ENCODE measurements at regions not wholly inside any gene's neighbourhood (a gene's known extent, or its start where the extent isn't known, plus 50 kb on each side); places are given as distances from the start of the nearest gene placed in this dataset.

DNA sequence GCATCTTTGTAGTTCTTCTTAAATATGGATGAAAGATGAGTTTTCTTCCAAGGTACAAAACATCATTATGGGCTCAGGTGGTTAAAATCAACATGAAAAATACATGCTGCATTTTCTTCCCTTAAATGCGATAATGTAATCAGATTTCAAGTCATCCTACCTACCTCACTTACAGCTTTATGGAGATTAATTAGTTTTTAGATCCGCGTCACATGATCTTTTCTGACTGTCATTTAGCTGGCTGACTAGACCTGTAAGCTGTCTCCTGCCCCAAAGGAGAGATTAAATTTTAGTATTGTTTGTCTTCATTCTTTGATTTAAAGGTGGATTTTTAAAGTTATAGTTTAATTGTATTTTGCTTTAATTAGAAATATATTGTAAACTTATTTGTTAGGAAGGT is 678.0 kb upstream of the ZEB2 start:
- POLR2A ChIA-PET (ENCODE audit: low non-redundant PET): no interaction called here
- DNase-seq (ENCODE audit: low spot score): no peak
- TF ChIP-seq, protein P1, sequence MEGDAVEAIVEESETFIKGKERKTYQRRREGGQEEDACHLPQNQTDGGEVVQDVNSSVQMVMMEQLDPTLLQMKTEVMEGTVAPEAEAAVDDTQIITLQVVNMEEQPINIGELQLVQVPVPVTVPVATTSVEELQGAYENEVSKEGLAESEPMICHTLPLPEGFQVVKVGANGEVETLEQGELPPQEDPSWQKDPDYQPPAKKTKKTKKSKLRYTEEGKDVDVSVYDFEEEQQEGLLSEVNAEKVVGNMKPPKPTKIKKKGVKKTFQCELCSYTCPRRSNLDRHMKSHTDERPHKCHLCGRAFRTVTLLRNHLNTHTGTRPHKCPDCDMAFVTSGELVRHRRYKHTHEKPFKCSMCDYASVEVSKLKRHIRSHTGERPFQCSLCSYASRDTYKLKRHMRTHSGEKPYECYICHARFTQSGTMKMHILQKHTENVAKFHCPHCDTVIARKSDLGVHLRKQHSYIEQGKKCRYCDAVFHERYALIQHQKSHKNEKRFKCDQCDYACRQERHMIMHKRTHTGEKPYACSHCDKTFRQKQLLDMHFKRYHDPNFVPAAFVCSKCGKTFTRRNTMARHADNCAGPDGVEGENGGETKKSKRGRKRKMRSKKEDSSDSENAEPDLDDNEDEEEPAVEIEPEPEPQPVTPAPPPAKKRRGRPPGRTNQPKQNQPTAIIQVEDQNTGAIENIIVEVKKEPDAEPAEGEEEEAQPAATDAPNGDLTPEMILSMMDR (conservative IDR thresholded peaks at IDR 0.05; ENCODE audit: low read depth): no peak
- H3K27ac ChIP-seq: no peak overlapping the region
- CTCF ChIA-PET: no interaction called here

DNA sequence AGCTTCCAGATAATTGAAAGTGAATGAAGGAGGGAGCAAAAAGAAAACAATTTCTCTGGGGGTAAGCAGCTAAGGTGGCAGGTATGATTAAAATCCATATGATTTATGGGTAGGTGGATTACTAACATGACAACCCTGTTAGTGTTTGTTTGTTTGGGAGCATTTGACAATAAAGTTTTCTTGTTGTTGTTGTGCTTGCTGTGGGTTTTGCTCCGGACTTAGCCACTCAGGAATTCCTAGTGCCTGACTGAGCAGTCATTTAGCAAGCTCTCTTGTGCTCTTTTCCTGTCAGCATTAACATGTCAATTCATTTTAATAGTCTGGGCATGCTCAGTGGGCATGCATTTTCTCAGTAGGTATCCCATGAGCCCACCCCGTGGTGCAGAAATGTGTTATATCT is 674.8 kb upstream of the ZEB2 start:
- ChIA-PET CTCF (interaction anchor here (0.5 to 0.6 kb wide), 2 partner anchors 275 to 662 kb away, joined by 3 to 4 read pairs; no protein-coding TSS in a partner anchor), POLR2A (ENCODE audit: low non-redundant PET) (no interaction called here)
- TF ChIP-seq, protein P1 (conservative IDR thresholded peaks at IDR 0.05; ENCODE audit: low read depth): no peak
- no peak for DNase-seq (ENCODE audit: low spot score)
- H3K27ac ChIP-seq: no peak overlapping the region

DNA sequence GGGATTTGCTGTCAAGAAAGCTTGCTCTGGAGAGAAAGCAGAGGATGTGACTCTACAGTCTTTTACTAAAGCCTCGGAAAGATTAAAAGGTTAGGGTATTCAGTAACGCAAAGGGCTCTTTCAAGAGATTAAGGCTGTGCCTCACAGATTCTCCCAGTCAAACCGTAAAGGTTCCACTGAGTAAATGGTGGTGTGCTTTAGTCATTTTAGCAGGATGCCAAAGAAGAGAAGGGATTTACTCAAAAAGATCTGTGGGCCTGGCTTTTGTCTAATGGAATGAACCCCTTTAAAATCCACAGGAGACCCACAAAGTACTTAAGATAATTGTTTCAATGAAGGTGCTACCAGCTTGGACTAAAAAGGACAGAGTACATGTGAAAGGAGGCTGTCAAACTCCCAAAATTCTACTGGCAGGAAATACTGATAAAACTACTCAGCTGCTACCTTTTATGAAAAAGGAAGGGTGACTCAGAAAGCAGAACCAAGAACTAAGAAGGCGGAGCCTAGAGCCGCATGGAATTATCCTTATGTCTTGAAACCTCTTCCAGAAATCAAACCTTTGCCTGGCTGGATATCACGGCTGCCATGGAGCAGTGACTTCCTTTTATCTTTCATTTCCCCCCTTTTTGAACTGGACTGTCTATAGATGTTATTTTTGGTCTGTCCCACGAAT is 670.2 kb upstream of the ZEB2 start:
- POLR2A ChIA-PET (ENCODE audit: low non-redundant PET): no interaction called here
- no peak for DNase-seq (ENCODE audit: low spot score)
- TF ChIP-seq, protein P1 (conservative IDR thresholded peaks at IDR 0.05; ENCODE audit: low read depth): no peak
- no peak overlapping the region for H3K27ac ChIP-seq
- CTCF ChIA-PET: interaction anchor here (0.6 to 0.7 kb wide), 2 partner anchors 130 to 339 kb away, joined by 3 read pairs; no protein-coding TSS in a partner anchor

DNA sequence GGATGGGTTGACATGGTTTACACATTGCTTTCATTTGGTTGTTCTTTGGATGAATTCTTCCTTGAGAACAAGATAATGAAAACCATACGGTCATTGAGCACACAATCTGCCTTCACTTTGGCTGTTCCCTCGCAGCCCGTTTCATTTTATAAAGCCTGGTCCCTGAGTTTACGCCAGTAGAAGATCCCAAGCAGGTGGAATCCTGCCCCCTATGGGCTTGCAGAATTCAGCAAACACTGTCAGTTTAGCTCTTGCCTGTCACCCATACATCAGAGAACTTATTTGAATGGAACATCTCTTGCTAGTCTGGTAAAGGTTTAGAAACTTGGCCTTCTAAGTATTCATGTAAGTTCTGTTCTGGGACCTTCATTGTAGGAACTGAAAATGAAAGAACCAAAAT is 666.4 kb upstream of the ZEB2 start:
- ChIA-PET CTCF (no interaction called here), POLR2A (ENCODE audit: low non-redundant PET) (no interaction called here)
- H3K27ac ChIP-seq: no peak overlapping the region
- TF ChIP-seq, protein P1 (conservative IDR thresholded peaks at IDR 0.05; ENCODE audit: low read depth): no peak
- DNase-seq (ENCODE audit: low spot score): no peak

DNA sequence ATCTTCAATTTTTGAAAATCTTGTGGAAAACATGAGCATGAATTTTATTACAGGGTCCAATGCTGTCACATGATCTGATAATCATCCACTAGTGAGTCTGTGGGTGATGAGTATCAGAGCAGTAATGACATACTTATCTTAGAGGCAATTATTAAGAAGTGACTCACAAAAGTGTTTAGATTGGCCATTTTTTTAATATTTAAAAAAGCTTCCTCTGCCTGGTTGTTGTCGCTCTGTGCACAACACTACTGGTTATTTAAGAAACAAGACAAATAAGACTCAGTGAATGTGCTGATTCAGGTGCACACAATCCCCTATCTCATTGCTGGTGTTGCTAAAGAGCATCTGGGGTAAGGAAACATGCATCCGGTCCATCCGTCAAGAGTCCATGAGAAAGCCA is 665.8 kb upstream of the ZEB2 start:
- no peak overlapping the region for H3K27ac ChIP-seq
- TF ChIP-seq, protein P1 (conservative IDR thresholded peaks at IDR 0.05; ENCODE audit: low read depth): no peak
- ChIA-PET CTCF (no interaction called here), POLR2A (ENCODE audit: low non-redundant PET) (no interaction called here)
- no peak for DNase-seq (ENCODE audit: low spot score)

DNA sequence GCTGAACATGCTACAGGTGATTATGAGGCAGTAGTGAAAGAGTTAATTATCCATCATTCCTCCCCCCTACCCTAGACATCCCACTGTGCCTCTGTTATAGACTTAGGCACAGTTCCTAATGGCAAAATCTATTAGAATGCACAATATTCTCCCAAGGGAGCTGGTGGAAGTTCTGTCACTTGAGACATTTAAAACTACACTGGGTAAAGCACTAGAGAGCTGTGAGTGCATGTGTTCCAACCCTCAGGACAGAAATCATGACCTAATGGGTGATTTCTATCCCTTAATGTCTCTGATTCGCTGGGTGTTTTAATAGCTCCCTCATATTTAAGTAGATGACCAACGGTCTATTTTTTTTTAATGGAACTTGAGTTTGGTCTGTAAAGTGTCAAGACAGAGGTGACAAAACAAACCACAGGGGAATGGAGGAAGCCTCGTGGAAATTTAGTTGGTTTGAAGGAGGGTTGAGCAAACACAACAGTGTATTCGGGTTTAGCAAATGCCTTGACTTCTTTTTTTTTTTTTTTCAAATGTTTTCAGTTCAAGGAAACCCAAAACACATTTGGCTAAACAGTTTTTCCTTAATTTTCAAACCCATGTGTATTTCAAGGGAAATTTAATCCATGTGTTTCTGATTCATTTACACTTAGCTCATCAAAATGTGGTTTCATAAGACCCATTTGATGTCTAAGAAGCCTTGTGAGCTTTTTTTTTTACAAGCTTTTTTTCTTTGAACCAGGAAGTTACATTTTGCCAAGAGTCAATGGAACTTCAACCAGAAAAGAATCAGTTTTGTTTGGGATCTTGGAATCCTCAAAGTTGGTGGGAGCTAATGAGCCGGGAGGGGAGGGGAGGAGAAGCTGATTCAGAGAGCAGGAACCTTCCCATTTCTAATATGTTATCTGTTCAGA is 665.1 kb upstream of the ZEB2 start:
- no peak for DNase-seq (ENCODE audit: low spot score)
- POLR2A ChIA-PET (ENCODE audit: low non-redundant PET): no interaction called here

More for the DNA sequence above, 665.1 kb upstream of the ZEB2 start:
- CTCF ChIA-PET: interaction anchor here (0.6 kb wide), 1 partner anchor 688 kb away, joined by 3 read pairs; no protein-coding TSS in a partner anchor
- no peak overlapping the region for H3K27ac ChIP-seq
- TF ChIP-seq, protein P1 (conservative IDR thresholded peaks at IDR 0.05; ENCODE audit: low read depth): no peak
